Ovary (tissue), 7 donors: ENCODE measurements at regions not wholly inside any gene's neighbourhood (a gene's known extent, or its start where the extent isn't known, plus 50 kb on each side); places are given as distances from the start of the nearest gene placed in this dataset.

Experiments used
- DNase-seq, 5 donors: peaks; one replicate each; pipeline ENCODE4 v3.0.0-alpha.2; 2019 to 2020
- H3K27ac ChIP-seq, 2 donors: fragments of 200-600 bp; one replicate each; pipeline versions ENCODE4 v1.5.1 to v1.8.0; 2019 to 2022
- H3K27me3 ChIP-seq: fragments of 200-600 bp; one replicate; pipeline ENCODE4 v1.8.0; 2022
- H3K36me3 ChIP-seq: fragments of 200-600 bp; sonication (generic); one replicate; pipeline ENCODE4 v1.5.1; 2019
- H3K4me1 ChIP-seq: one replicate; pipeline ENCODE4 v1.8.1; 2013; ENCODE audit warnings: mild to moderate bottlenecking, moderate library complexity; ENCODE audit not compliant: insufficient read depth
- H3K4me3 ChIP-seq: fragments of 200-600 bp; sonication (generic); one replicate; pipeline ENCODE4 v1.5.1; 2017
- H3K9me3 ChIP-seq, 2 donors: fragments of 200-600 bp in 1 of 2; sonication (generic) in 1 of 2; one replicate each; pipeline versions ENCODE4 v1.5.1 to v1.8.1; 2013 to 2019; ENCODE audit warnings: mild to moderate bottlenecking in 1 of 2, moderate library complexity in 1 of 2
- CTCF ChIP-seq, 3 donors: fragments of 450-650 bp in 2 of 3; fragments of 200-600 bp in 1 of 3; IDR thresholded peaks; one replicate each; pipeline versions ENCODE4 v1.5.1 to v1.8.0; 2016 to 2022; ENCODE audit warnings: antibody characterized with exemption in 3 of 3, mild to moderate bottlenecking in 1 of 3
- EP300 ChIP-seq: sonication (generic); formaldehyde crosslinking; IDR thresholded peaks from one replicate; pipeline ENCODE4 v1.6.1; 2017; ENCODE audit warnings: antibody characterized with exemption
- POLR2A ChIP-seq: fragments of 450-650 bp; IDR thresholded peaks from one replicate; pipeline ENCODE4 v1.6.1; 2017; ENCODE audit warnings: antibody characterized with exemption, mild to moderate bottlenecking, moderate library complexity
- WGBS, 3 donors: extraction: QIAGEN DNeasy Blood & Tissue Kit in 1 of 3; methylation state at CpG; one replicate each; pipeline versions ENCODE4 v1.1.5 to v1.1.7; 2013 to 2017; 5-methylcytosine and 5-hydroxymethylcytosine counted together
- intact Hi-C, 4 donors: fragments of 100-400 bp; cut with DNase I; formaldehyde crosslinking; loops; one replicate each; pipeline versions ENCODE4 v1.11.0 to v1.15.1; 2022 to 2023
- donor health status: DM: no; HTN: no; CAD: no; lungs with moderate emphysema.
- donor health status: DM: no; HTN: no; CAD: no.
- donor health status: Bipolar disorder and iron deficiency.
- donor health status: DM: no; HTN: no; CAD: no.
- donor health status: DM: yes; HTN: yes; CAD: no.

- H3K9me3 ChIP-seq, result no peaks in the 10 kb centered on the region
- DNase-seq, result no peak
- intact Hi-C loops, result no loop called here
- no peaks in the 10 kb centered on the region for H3K4me1 ChIP-seq
- H3K27ac ChIP-seq, result no peak overlapping the region
- TF ChIP-seq POLR2A (no peak), EP300 (no peak), CTCF (IDR thresholded peaks at IDR 0.05) (no peak)
- no peaks in the 10 kb centered on the region for H3K36me3 ChIP-seq
- H3K27me3 ChIP-seq, result no peaks in the 10 kb centered on the region
- 73 to 81% (median 77%) methylated on average over 9 of the region's 9 CpGs for whole genome bisulfite sequencing, 3 donors
- no peak overlapping the region for H3K4me3 ChIP-seq
Observed at GRCh38 chr20:21033817-21034216, 72.3 kb downstream of the LINC00237 start.

- no peak for DNase-seq
- H3K9me3 ChIP-seq, result no peaks in the 10 kb centered on the region
Observed at GRCh38 chr20:21031666-21032065, 74.5 kb downstream of the LINC00237 start.

GRCh38 chr20:21029341-21029740 is 76.8 kb downstream of the LINC00237 start:
- Histone ChIP-seq H3K27me3 (no peaks in the 10 kb centered on the region), H3K36me3 (no peaks in the 10 kb centered on the region), H3K9me3 (no peaks in the 10 kb centered on the region), H3K4me1 (no peaks in the 10 kb centered on the region), H3K4me3 (no peak overlapping the region), H3K27ac (no peak overlapping the region)
- WGBS, 3 donors, result 58 to 73% (median 62%) methylated on average over 3 of the region's 3 CpGs
- TF ChIP-seq CTCF (IDR thresholded peaks at IDR 0.05), result no peak
- TF ChIP-seq EP300, result no peak
- TF ChIP-seq POLR2A, result no peak
- intact Hi-C loops, result no loop called here
- no peak for DNase-seq

More at GRCh38 chr20:21031666-21032065, 74.5 kb downstream of the LINC00237 start:
- no peaks in the 10 kb centered on the region for H3K4me1 ChIP-seq
- no peaks in the 10 kb centered on the region for H3K27me3 ChIP-seq
- TF ChIP-seq EP300 (no peak), CTCF (IDR thresholded peaks at IDR 0.05) (no peak), POLR2A (no peak)
- WGBS, 3 donors, result 26 to 40% (median 29%) methylated on average over 1 of the region's 1 CpG
- no peak overlapping the region for H3K27ac ChIP-seq
- no peaks in the 10 kb centered on the region for H3K36me3 ChIP-seq
- H3K4me3 ChIP-seq, result no peak overlapping the region
- intact Hi-C loops, result no loop called here

- WGBS, 3 donors, result 27 to 43% (median 34%) methylated on average over 4 of the region's 4 CpGs
- TF ChIP-seq CTCF (IDR thresholded peaks at IDR 0.05) (no peak), POLR2A (no peak), EP300 (no peak)
- H3K9me3 ChIP-seq, result no peaks in the 10 kb centered on the region
- H3K27ac ChIP-seq, result no peak overlapping the region
- no peaks in the 10 kb centered on the region for H3K36me3 ChIP-seq
- no peaks in the 10 kb centered on the region for H3K27me3 ChIP-seq
- no peak for DNase-seq
- no peak overlapping the region for H3K4me3 ChIP-seq
- intact Hi-C loops, result no loop called here
- no peaks in the 10 kb centered on the region for H3K4me1 ChIP-seq
Observed at GRCh38 chr20:21028921-21029320, 77.2 kb downstream of the LINC00237 start.

GRCh38 chr20:21028436-21028835 is 77.7 kb downstream of the LINC00237 start:
- TF ChIP-seq EP300 (no peak), POLR2A (no peak), CTCF (IDR thresholded peaks at IDR 0.05) (no peak)
- 5 to 13% (median 7%) methylated on average over 3 of the region's 3 CpGs for WGBS, 3 donors

More at GRCh38 chr20:21028436-21028835, 77.7 kb downstream of the LINC00237 start:
- DNase-seq, result no peak
- Histone ChIP-seq H3K4me3 (no peak overlapping the region), H3K27me3 (no peaks in the 10 kb centered on the region), H3K9me3 (no peaks in the 10 kb centered on the region), H3K27ac (no peak overlapping the region), H3K36me3 (no peaks in the 10 kb centered on the region), H3K4me1 (no peaks in the 10 kb centered on the region)
- intact Hi-C loops, result no loop called here
